CD14-positive monocyte (primary cell): ENCODE measurements at regions not wholly inside any gene's neighbourhood (a gene's known extent, or its start where the extent isn't known, plus 50 kb on each side); places are given as distances from the start of the nearest gene placed in this dataset.

Experiments used
- DNase-seq, 3 donors: peaks; one replicate each; pipeline ENCODE4 v3.0.0-alpha.2; 2011 to 2022
- H2AFZ ChIP-seq: 2 replicates; pipeline ENCODE4 v1.6.0; 2012; ENCODE audit warnings: mild to moderate bottlenecking, low read depth, low read length, inconsistent platforms; ENCODE audit not compliant: insufficient read depth, poor library complexity, severe bottlenecking
- H3K27ac ChIP-seq, 2 donors: 1 replicate in 1 of 2; 2 replicates in 1 of 2; pipeline ENCODE4 v1.5.1; 2012 to 2013; ENCODE audit warnings: low read length in 2 of 2, control low read depth in 1 of 2, inconsistent platforms in 1 of 2, low read depth in 1 of 2, mild to moderate bottlenecking in 1 of 2
- H3K27me3 ChIP-seq, 2 donors: one replicate each; pipeline versions ENCODE4 v1.6.0 to v1.6.1; 2011 to 2013; ENCODE audit warnings: low read length in 2 of 2; ENCODE audit not compliant: control insufficient read depth in 2 of 2, insufficient read depth in 2 of 2
- H3K36me3 ChIP-seq, 2 donors: replicated peaks in 1 of 2; 1 replicate in 1 of 2; 2 replicates in 1 of 2; pipeline versions ENCODE4 v1.5.1 to v1.6.1; 2012 to 2013; ENCODE audit warnings: low read length in 2 of 2, control low read depth in 1 of 2, inconsistent platforms in 1 of 2, mild to moderate bottlenecking in 1 of 2; ENCODE audit not compliant: insufficient read depth in 2 of 2, control insufficient read depth in 1 of 2
- H3K4me1 ChIP-seq, 2 donors: 1 replicate in 1 of 2; 2 replicates in 1 of 2; pipeline versions ENCODE4 v1.5.1 to v1.6.1; 2012 to 2013; ENCODE audit warnings: low read length in 2 of 2, control low read depth in 1 of 2, inconsistent platforms in 1 of 2, mild to moderate bottlenecking in 1 of 2, moderate library complexity in 1 of 2; ENCODE audit not compliant: insufficient read depth in 2 of 2, control insufficient read depth in 1 of 2
- H3K4me2 ChIP-seq: replicated peaks from 2 replicates; pipeline ENCODE3; 2012; ENCODE audit warnings: low read length, moderate library complexity, mild to moderate bottlenecking; ENCODE audit not compliant: poor library complexity, severe bottlenecking; ENCODE audit errors: extremely low read depth
- H3K4me3 ChIP-seq, 3 experiments: fragments of 200-600 bp in 1 of 3; sonication (generic) in 1 of 3; replicated peaks in 1 of 3; 1 replicate in 2 of 3; 2 replicates in 1 of 3; pipeline ENCODE4 v1.5.1; 2011 to 2013; ENCODE audit warnings: low read length in 3 of 3, mild to moderate bottlenecking in 3 of 3, control low read depth in 2 of 3, low read depth in 2 of 3, inconsistent platforms in 1 of 3, moderate library complexity in 1 of 3
- H3K79me2 ChIP-seq: 2 replicates; pipeline ENCODE4 v1.6.0; 2012; ENCODE audit warnings: mild to moderate bottlenecking, control low read depth, inconsistent platforms, low read length, moderate library complexity; ENCODE audit not compliant: insufficient read depth
- H3K9ac ChIP-seq: 2 replicates; pipeline ENCODE4 v1.6.0; 2017; ENCODE audit warnings: low read length, mild to moderate bottlenecking; ENCODE audit not compliant: insufficient read depth, poor library complexity, severe bottlenecking
- H3K9me3 ChIP-seq, 2 donors: replicated peaks in 1 of 2; 1 replicate in 1 of 2; 2 replicates in 1 of 2; pipeline versions ENCODE4 v1.5.1 to v1.6.1; 2012 to 2013; ENCODE audit warnings: low read length in 2 of 2, control low read depth in 1 of 2; ENCODE audit not compliant: control insufficient read depth in 1 of 2, insufficient read depth in 1 of 2
- H4K20me1 ChIP-seq: 2 replicates; pipeline ENCODE4 v1.6.0; 2012; ENCODE audit warnings: mild to moderate bottlenecking, low read length, control low read depth, moderate library complexity; ENCODE audit not compliant: insufficient read depth
- H3K27ac Mint-ChIP-seq, 7 donors: one replicate each; pipeline ENCODE4 v1.8.0; 2020; ENCODE audit warnings: mild to moderate bottlenecking in 7 of 7, mixed read lengths in 7 of 7, moderate library complexity in 6 of 7, inconsistent platforms in 2 of 7
- H3K27me3 Mint-ChIP-seq, 3 donors: one replicate each; pipeline ENCODE4 v1.8.0; 2021 to 2022; ENCODE audit warnings: low read depth in 3 of 3, mild to moderate bottlenecking in 3 of 3, mixed read lengths in 3 of 3, moderate library complexity in 3 of 3, inconsistent platforms in 1 of 3
- H3K36me3 Mint-ChIP-seq, 2 donors: one replicate each; pipeline ENCODE4 v1.8.0; 2020; ENCODE audit warnings: mixed read lengths in 2 of 2, inconsistent platforms in 1 of 2, mild to moderate bottlenecking in 1 of 2
- H3K4me1 Mint-ChIP-seq: one replicate; pipeline ENCODE4 v1.8.0; 2020; ENCODE audit warnings: mild to moderate bottlenecking, mixed read lengths
- H3K4me3 Mint-ChIP-seq, 2 donors: one replicate each; pipeline ENCODE4 v1.8.0; 2020; ENCODE audit warnings: mild to moderate bottlenecking in 2 of 2, mixed read lengths in 2 of 2, moderate library complexity in 1 of 2
- H3K9me3 Mint-ChIP-seq, 7 donors: one replicate each; pipeline ENCODE4 v1.8.0; 2020 to 2022; ENCODE audit warnings: mixed read lengths in 7 of 7, mild to moderate bottlenecking in 6 of 7, moderate library complexity in 6 of 7, inconsistent platforms in 2 of 7
- WGBS: methylation state at CpG from one replicate; pipeline ENCODE4 v1.1.5; 2013; ENCODE audit warnings: missing lambda C conversion rate; ENCODE audit not compliant: insufficient coverage; 5-methylcytosine and 5-hydroxymethylcytosine counted together
- intact Hi-C, 2 donors: fragments of 100-400 bp; cut with micrococcal nuclease; formaldehyde crosslinking; loops; one replicate each; pipeline versions ENCODE4 v1.15.0 to v1.15.1; 2023
- TF ChIP-seq, protein P1 (sequence below): fragments of 200-600 bp; IDR thresholded peaks from one replicate; pipeline ENCODE4 v1.8.0; 2022; ENCODE audit warnings: antibody characterized with exemption, mild to moderate bottlenecking

DNA sequence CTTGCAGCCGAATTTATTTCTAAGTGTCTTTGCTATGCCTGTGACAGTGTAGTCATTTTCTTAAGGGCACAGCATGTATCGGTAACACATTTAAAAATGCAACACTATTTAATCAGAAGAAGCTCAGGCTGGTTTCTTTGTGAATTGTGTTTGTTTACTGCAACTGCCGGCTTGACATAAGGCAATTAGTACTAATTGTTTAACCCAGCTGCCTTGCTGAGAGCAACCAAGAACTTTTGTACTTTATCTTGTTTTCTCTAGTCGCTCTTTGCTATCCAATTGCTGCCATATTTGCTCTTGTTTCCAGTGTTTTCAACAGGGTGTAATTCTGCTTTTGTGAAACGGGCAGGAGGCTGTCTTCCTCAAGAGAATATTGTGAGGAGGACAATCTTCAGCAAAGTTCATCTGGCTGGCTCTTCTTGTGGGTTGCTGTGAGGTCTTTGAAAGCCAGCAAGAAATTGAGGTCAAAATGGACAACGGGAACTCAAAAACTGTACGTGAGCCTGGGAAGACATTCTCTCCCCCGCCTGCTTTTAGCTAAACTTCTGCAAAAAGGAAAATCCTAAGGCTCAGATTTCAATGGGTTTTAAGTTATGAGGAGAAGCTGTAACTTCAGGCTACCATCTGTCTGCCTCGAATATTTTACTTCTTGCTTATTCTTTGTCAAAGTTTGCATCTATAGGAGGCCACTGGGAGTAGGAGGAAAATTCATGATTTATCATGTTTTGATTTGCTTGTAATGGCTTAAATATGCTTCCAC is 75.8 kb upstream of the TSHZ3 start:
- Mint-ChIP-seq H3K36me3 (no peaks in the 10 kb centered on the region), H3K9me3 (peaks cover 0 to 7% (median 4%) of the 10 kb centered on the region in 7 donors), H3K4me1 (no peaks in the 10 kb centered on the region), H3K4me3 (no peak overlapping the region), H3K27me3 (peaks cover 5 to 16% (median 8%) of the 10 kb centered on the region in 3 donors), H3K27ac (no peak overlapping the region)
- no peak overlapping the region for H3K9ac ChIP-seq
- TF ChIP-seq, protein P1, sequence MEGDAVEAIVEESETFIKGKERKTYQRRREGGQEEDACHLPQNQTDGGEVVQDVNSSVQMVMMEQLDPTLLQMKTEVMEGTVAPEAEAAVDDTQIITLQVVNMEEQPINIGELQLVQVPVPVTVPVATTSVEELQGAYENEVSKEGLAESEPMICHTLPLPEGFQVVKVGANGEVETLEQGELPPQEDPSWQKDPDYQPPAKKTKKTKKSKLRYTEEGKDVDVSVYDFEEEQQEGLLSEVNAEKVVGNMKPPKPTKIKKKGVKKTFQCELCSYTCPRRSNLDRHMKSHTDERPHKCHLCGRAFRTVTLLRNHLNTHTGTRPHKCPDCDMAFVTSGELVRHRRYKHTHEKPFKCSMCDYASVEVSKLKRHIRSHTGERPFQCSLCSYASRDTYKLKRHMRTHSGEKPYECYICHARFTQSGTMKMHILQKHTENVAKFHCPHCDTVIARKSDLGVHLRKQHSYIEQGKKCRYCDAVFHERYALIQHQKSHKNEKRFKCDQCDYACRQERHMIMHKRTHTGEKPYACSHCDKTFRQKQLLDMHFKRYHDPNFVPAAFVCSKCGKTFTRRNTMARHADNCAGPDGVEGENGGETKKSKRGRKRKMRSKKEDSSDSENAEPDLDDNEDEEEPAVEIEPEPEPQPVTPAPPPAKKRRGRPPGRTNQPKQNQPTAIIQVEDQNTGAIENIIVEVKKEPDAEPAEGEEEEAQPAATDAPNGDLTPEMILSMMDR: no peak
- no peak overlapping the region for H2AFZ ChIP-seq
- no peak overlapping the region for H3K4me2 ChIP-seq
- intact Hi-C loops: no loop called here
- H3K4me1 ChIP-seq: no peaks in the 10 kb centered on the region
- H4K20me1 ChIP-seq: no peaks in the 10 kb centered on the region
- H3K9me3 ChIP-seq: no peaks in the 10 kb centered on the region
- WGBS: 87% methylated on average over 7 of the region's 9 CpGs
- H3K27ac ChIP-seq: no peak overlapping the region
- no peaks in the 10 kb centered on the region for H3K36me3 ChIP-seq
- no peak for DNase-seq
- H3K27me3 ChIP-seq: no peaks in the 10 kb centered on the region
- H3K79me2 ChIP-seq: no peaks in the 10 kb centered on the region
- H3K4me3 ChIP-seq: no peak overlapping the region

- no peak overlapping the region for H3K4me3 ChIP-seq
- no CpG with 5 or more reads among the region's 1 CpG for WGBS
- no peaks in the 10 kb centered on the region for H4K20me1 ChIP-seq
- intact Hi-C loops: no loop called here
- Mint-ChIP-seq H3K9me3 (peaks cover 0 to 10% (median 5%) of the 10 kb centered on the region in 7 donors), H3K27ac (no peak overlapping the region), H3K4me3 (no peak overlapping the region), H3K4me1 (no peaks in the 10 kb centered on the region), H3K27me3 (peaks cover 0 to 7% (median 1%) of the 10 kb centered on the region in 3 donors), H3K36me3 (no peaks in the 10 kb centered on the region)
- peaks cover 0 to 5% of the 10 kb centered on the region in 2 donors for H3K9me3 ChIP-seq
- H3K27me3 ChIP-seq: no peaks in the 10 kb centered on the region
- DNase-seq: no peak
- H3K36me3 ChIP-seq: no peaks in the 10 kb centered on the region
- H3K79me2 ChIP-seq: no peaks in the 10 kb centered on the region
- H3K27ac ChIP-seq: no peak overlapping the region
- no peaks in the 10 kb centered on the region for H3K4me1 ChIP-seq
- no peak overlapping the region for H2AFZ ChIP-seq
- TF ChIP-seq, protein P1: no peak
- H3K4me2 ChIP-seq: no peak overlapping the region
- H3K9ac ChIP-seq: no peak overlapping the region
Observed at GRCh38 chr19:31427857-31428256, 78.6 kb upstream of the TSHZ3 start.
